ENCODE measurements at regions not wholly inside any gene's neighbourhood (a gene's known extent, or its start where the extent isn't known, plus 50 kb on each side); places are given as distances from the start of the nearest gene placed in this dataset.

GRCh38 chr6:115270953-115271352, 789.7 kb downstream of the FRK start:
- in situ Hi-C loops (cut with HindIII; ENCODE audit: low sequenced_read_pairs): no loop called here
- TF ChIP-seq CTCF (IDR thresholded peaks at IDR 0.05; ENCODE audit: low read depth, low read length): no peak
- no peak overlapping the region for H3K4me3 ChIP-seq (ENCODE audit: low read depth, low read length)
- no peak for DNase-seq (ENCODE audit: low read depth, low spot score)

GRCh38 chr6:115241373-115241772, 819.3 kb downstream of the FRK start:
- in situ Hi-C loops (cut with HindIII; ENCODE audit: low sequenced_read_pairs): no loop called here
- no peak overlapping the region for H3K4me3 ChIP-seq (ENCODE audit: low read depth, low read length)
- no peak for DNase-seq (ENCODE audit: low read depth, low spot score)
- TF ChIP-seq CTCF (IDR thresholded peaks at IDR 0.05; ENCODE audit: low read depth, low read length): no peak

GRCh38 chr6:115221198-115221597, 839.5 kb downstream of the FRK start:
- in situ Hi-C loops (cut with HindIII; ENCODE audit: low sequenced_read_pairs): no loop called here
- H3K4me3 ChIP-seq (ENCODE audit: low read depth, low read length): no peak overlapping the region
- DNase-seq (ENCODE audit: low read depth, low spot score): no peak
- TF ChIP-seq CTCF (IDR thresholded peaks at IDR 0.05; ENCODE audit: low read depth, low read length): no peak

GRCh38 chr6:115220551-115221159, 840.0 kb downstream of the FRK start:
- H3K4me3 ChIP-seq (ENCODE audit: low read depth, low read length): no peak overlapping the region
- no peak for DNase-seq (ENCODE audit: low read depth, low spot score)
- in situ Hi-C loops (cut with HindIII; ENCODE audit: low sequenced_read_pairs): no loop called here
- TF ChIP-seq CTCF (IDR thresholded peaks at IDR 0.05; ENCODE audit: low read depth, low read length): no peak

- no peak overlapping the region for H3K4me3 ChIP-seq (ENCODE audit: low read depth, low read length)
- no peak for TF ChIP-seq CTCF (IDR thresholded peaks at IDR 0.05; ENCODE audit: low read depth, low read length)
- in situ Hi-C loops (cut with HindIII; ENCODE audit: low sequenced_read_pairs): no loop called here
Observed at GRCh38 chr6:115219645-115220044, 841.0 kb downstream of the FRK start.

GRCh38 chr6:115216835-115217234, 843.9 kb downstream of the FRK start:
- in situ Hi-C loops (cut with HindIII; ENCODE audit: low sequenced_read_pairs): no loop called here
- no peak overlapping the region for H3K4me3 ChIP-seq (ENCODE audit: low read depth, low read length)
- no peak for DNase-seq (ENCODE audit: low read depth, low spot score)
- TF ChIP-seq CTCF (IDR thresholded peaks at IDR 0.05; ENCODE audit: low read depth, low read length): no peak

More at GRCh38 chr6:115219645-115220044, 841.0 kb downstream of the FRK start:
- DNase-seq (ENCODE audit: low read depth, low spot score): no peak

Data from astrocyte of the spinal cord (primary cell).